Thyroid gland (tissue), 4 donors: ENCODE measurements at regions not wholly inside any gene's neighbourhood (a gene's known extent, or its start where the extent isn't known, plus 50 kb on each side); places are given as distances from the start of the nearest gene placed in this dataset.

ENCODE experiments used
- DNase-seq, 2 donors: peaks; one replicate each; pipeline ENCODE4 v3.0.0-alpha.2; 2019
- H3K27ac ChIP-seq, 3 donors: fragments of 200-600 bp; sonication (generic); 1 replicate in 2 of 3; 2 replicates in 1 of 3; pipeline ENCODE4 v1.5.1; 2016 to 2019; ENCODE audit warnings: mild to moderate bottlenecking in 1 of 3, moderate library complexity in 1 of 3
- H3K27me3 ChIP-seq: fragments of 200-600 bp; sonication (generic); one replicate; pipeline ENCODE4 v1.5.1; 2019
- H3K36me3 ChIP-seq, 2 donors: fragments of 200-600 bp; sonication (generic); one replicate each; pipeline ENCODE4 v1.5.1; 2016 to 2019
- H3K4me1 ChIP-seq, 2 donors: fragments of 200-600 bp; sonication (generic); one replicate each; pipeline ENCODE4 v1.5.1; 2017 to 2019
- H3K4me3 ChIP-seq, 3 donors: fragments of 200-600 bp; sonication (generic); replicated peaks in 1 of 3; 1 replicate in 2 of 3; 2 replicates in 1 of 3; pipeline ENCODE4 v1.5.1; 2016; ENCODE audit warnings: mild to moderate bottlenecking in 1 of 3
- H3K9me3 ChIP-seq: fragments of 200-600 bp; sonication (generic); one replicate; pipeline ENCODE4 v1.5.1; 2017
- CTCF ChIP-seq, 6 experiments: fragments of 200-600 bp in 3 of 6; fragments of 450-650 bp in 3 of 6; sonication (generic) in 3 of 6; IDR thresholded peaks; one replicate each; pipeline ENCODE4 v1.5.1; 2016 to 2019; ENCODE audit warnings: antibody characterized with exemption in 6 of 6, mild to moderate bottlenecking in 2 of 6, inconsistent platforms in 1 of 6, moderate library complexity in 1 of 6
- POLR2A ChIP-seq, 2 donors: fragments of 450-650 bp; IDR thresholded peaks; one replicate each; pipeline ENCODE4 v1.6.1; 2017; ENCODE audit warnings: antibody characterized with exemption in 2 of 2, mild to moderate bottlenecking in 2 of 2, moderate library complexity in 1 of 2
- WGBS, 2 donors: methylation state at CpG; one replicate each; pipeline ENCODE4 v1.1.5; 2017; 5-methylcytosine and 5-hydroxymethylcytosine counted together
- intact Hi-C: fragments of 100-400 bp; cut with DNase I; formaldehyde crosslinking; loops from one replicate; pipeline ENCODE4 v1.15.1; 2023

- no peak overlapping the region for H3K4me3 ChIP-seq
- H3K27me3 ChIP-seq: no peaks in the 10 kb centered on the region
- H3K36me3 ChIP-seq: no peaks in the 10 kb centered on the region
- H3K4me1 ChIP-seq: no peaks in the 10 kb centered on the region
- no peak for DNase-seq
- no peak for TF ChIP-seq POLR2A (IDR thresholded peaks at IDR 0.05)
- TF ChIP-seq CTCF (IDR thresholded peaks at IDR 0.05): no peak
- intact Hi-C loops: no loop called here
- no peaks in the 10 kb centered on the region for H3K9me3 ChIP-seq
- no peak overlapping the region for H3K27ac ChIP-seq
- 78 to 86% methylated on average over 1 of the region's 1 CpG for WGBS, 2 donors
Observed at GRCh38 chr2:205937211-205937610, 148.8 kb downstream of the INO80D start.

- intact Hi-C loops: no loop called here
- H3K4me1 ChIP-seq: no peaks in the 10 kb centered on the region
- H3K27ac ChIP-seq: no peak overlapping the region
- DNase-seq: no peak
- H3K27me3 ChIP-seq: no peaks in the 10 kb centered on the region
- no peaks in the 10 kb centered on the region for H3K9me3 ChIP-seq
- TF ChIP-seq CTCF (IDR thresholded peaks at IDR 0.05): no peak
- TF ChIP-seq POLR2A (IDR thresholded peaks at IDR 0.05): no peak
- H3K4me3 ChIP-seq: no peak overlapping the region
- H3K36me3 ChIP-seq: no peaks in the 10 kb centered on the region
- WGBS, 2 donors: 82 to 86% methylated on average over 10 of the region's 10 CpGs
Observed at GRCh38 chr2:205936446-205936845, 149.5 kb downstream of the INO80D start.

GRCh38 chr2:205934443-205934842 is 151.5 kb downstream of the INO80D start:
- H3K4me3 ChIP-seq: no peak overlapping the region
- no peak overlapping the region for H3K27ac ChIP-seq
- no peaks in the 10 kb centered on the region for H3K27me3 ChIP-seq
- H3K9me3 ChIP-seq: no peaks in the 10 kb centered on the region
- H3K4me1 ChIP-seq: no peaks in the 10 kb centered on the region
- no peak for TF ChIP-seq POLR2A (IDR thresholded peaks at IDR 0.05)
- TF ChIP-seq CTCF (IDR thresholded peaks at IDR 0.05): no peak
- DNase-seq: no peak
- WGBS, 2 donors: 86 to 88% methylated on average over 1 of the region's 1 CpG
- intact Hi-C loops: no loop called here
- no peaks in the 10 kb centered on the region for H3K36me3 ChIP-seq

- H3K36me3 ChIP-seq: no peaks in the 10 kb centered on the region
- H3K4me1 ChIP-seq: no peaks in the 10 kb centered on the region
- no peak for DNase-seq
- no peak overlapping the region for H3K27ac ChIP-seq
- H3K9me3 ChIP-seq: no peaks in the 10 kb centered on the region
- TF ChIP-seq CTCF (IDR thresholded peaks at IDR 0.05): no peak
- no peak for TF ChIP-seq POLR2A (IDR thresholded peaks at IDR 0.05)
- H3K4me3 ChIP-seq: no peak overlapping the region
- WGBS, 2 donors: 73 to 83% methylated on average over 2 of the region's 2 CpGs
- no peaks in the 10 kb centered on the region for H3K27me3 ChIP-seq
- intact Hi-C loops: no loop called here
Observed at GRCh38 chr2:205932861-205933260, 153.1 kb downstream of the INO80D start.

GRCh38 chr2:205931388-205931787 is 154.6 kb downstream of the INO80D start:
- Histone ChIP-seq H3K36me3 (no peaks in the 10 kb centered on the region), H3K27ac (no peak overlapping the region)
- TF ChIP-seq CTCF (IDR thresholded peaks at IDR 0.05) (no peak), POLR2A (IDR thresholded peaks at IDR 0.05) (no peak)

More at GRCh38 chr2:205931388-205931787, 154.6 kb downstream of the INO80D start:
- no peak for DNase-seq
- Histone ChIP-seq H3K4me3 (no peak overlapping the region), H3K9me3 (no peaks in the 10 kb centered on the region), H3K4me1 (no peaks in the 10 kb centered on the region), H3K27me3 (no peaks in the 10 kb centered on the region)
- intact Hi-C loops: no loop called here
- 96 to 97% methylated on average over 3 of the region's 3 CpGs for WGBS, 2 donors
